HG02798 (cell line): ENCODE measurements at regions not wholly inside any gene's neighbourhood (a gene's known extent, or its start where the extent isn't known, plus 50 kb on each side); places are given as distances from the start of the nearest gene placed in this dataset.
A peak's percentile ranks its signal among the peaks of the same experiment; 100 is the strongest.

Experiments used
- ATAC-seq: cut with Tn5 transposase; IDR thresholded peaks from one replicate; pipeline ENCODE4 v1.9.1; 2021; ENCODE audit warnings: mild to moderate bottlenecking; ENCODE audit not compliant: unreplicated experiment, poor library complexity

DNA sequence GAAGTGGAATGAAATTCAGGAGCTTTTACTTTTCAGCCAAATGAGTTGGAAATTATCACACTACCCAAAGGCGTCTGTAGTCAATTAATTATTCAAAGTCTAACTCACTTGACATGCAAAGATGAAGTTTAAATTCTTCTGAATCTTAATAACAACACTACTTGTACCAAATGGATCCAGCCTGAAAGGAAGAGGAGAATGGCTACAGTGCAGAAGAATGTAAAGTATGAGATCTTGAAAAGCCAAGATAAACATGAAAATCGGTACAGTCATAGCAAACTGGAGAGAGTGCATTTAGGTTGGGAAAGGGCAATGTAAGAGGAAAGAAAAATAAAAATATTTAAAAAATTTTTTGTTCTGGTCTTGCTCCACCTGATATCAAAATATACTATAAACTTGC is 195.5 kb downstream of the SIM1 start:
- ATAC-seq, result no peak

GRCh38 chr6:100268326-100268725 is 196.4 kb downstream of the SIM1 start:
- ATAC-seq, result no peak

DNA sequence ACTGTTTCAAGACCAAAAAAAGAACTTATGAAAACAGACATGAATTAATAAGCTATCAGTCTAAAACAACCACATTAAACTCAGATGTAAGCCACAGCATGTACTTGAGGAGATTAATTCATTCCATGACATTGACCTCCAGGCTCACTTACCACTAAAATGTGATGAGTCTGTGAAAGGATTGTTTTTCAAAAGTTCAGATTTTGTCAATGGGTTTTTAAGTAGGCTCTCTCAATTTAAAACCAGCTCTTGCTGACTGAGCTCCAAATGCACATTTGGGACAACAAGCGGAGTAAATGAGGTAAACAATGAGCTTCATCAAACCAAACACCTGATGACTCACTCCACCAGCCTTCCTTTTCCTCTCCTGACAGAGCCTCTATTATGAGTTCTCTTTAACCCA is 197.0 kb downstream of the SIM1 start:
- no peak for ATAC-seq

- ATAC-seq, result no peak
These were observed 198.0 kb downstream of the SIM1 start for GRCh38 chr6:100266494-100267401.

- no peak for ATAC-seq
These were observed 202.6 kb downstream of the SIM1 start for GRCh38 chr6:100262086-100262485.

DNA sequence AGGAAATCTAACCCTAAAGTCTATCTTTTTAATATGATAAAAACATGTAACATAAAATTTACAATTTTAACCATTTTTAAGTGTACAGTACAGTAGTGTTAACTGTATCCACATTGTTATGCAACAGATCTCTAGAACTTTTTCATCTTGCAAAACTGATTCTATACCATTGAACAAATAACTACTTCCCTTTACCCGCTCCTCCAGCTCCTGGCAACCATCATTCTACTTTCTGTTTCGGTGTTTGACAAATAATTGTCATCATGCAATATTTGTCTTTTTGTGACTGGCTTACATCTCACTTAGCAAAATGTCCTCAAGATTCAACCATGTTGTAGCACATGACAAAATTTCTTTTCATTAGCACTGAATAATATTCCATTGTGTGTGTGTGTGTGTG is 203.2 kb downstream of the SIM1 start:
- no peak for ATAC-seq

GRCh38 chr6:100260584-100260983 is 204.1 kb downstream of the SIM1 start:
- ATAC-seq, result no peak

DNA sequence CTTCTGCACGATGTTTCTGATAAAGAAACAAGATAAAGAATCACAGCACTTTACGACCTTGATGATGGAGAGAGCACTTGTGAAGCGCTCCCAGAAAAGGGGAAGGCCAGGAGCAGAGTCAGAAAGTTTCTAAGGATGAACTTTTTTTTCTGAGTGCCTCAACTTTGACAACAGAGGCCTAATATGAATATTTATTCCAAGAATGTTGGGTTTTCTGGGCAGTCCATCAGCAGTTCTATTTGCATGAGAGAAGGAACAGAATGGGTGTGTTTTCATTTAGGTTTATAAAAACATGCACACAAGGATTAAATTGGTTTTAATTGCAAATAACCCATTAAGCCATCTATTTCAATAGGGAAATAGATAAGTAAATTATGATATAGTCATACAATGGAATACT is 204.9 kb downstream of the SIM1 start:
- no peak for ATAC-seq

- ATAC-seq, result no peak
These were observed 206.0 kb downstream of the SIM1 start for GRCh38 chr6:100258752-100259151.

DNA sequence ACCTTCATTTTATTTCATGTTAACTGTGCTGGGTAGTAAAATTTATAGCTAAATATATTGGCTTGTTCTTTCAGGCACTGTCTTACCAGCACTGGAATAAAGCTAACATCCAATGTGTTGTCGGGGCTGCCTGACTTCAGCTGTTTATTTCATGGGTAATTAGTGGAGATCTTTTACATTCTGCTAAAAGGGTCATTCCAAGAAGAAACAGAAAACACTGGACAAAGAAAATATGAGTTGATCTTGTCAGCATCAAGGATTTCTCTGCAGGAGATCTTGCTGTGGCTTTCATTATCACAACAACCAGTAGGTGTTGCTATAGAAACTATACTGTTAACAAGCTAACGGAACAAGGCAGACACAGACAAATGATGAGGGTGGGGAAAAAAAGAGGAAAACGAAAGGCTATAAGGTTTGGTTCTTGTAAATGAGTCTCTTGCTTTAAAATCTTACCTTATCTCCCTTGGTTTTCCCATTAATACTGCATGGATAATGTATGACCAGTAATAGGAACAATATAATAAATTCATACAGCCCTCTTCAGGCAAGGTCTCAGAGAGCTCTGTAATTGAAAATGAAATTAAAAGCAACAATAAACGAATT is 206.8 kb downstream of the SIM1 start:
- ATAC-seq, result peak; percentile 97

GRCh38 chr6:100255701-100256100 is 209.0 kb downstream of the SIM1 start:
- no peak for ATAC-seq

DNA sequence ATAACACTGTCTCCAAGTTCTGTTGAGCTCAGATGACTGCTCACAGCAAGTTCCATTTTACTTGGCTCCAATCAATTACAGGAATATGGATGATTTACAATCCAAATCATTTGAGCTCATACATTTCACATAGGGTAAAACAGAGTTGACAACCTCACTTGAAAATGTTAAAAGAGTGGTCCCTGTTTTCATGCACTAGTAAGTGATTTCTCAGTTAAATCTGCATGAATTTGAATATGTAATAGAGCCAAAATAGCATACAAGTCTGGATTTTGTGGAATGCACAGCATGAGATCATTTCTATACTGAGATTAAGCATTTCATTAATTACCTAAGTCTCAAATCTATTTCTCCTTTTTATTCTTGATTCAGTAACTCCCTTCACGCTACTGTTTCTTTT is 217.6 kb downstream of the SIM1 start:
- no peak for ATAC-seq

GRCh38 chr6:100246206-100246605 is 218.5 kb downstream of the SIM1 start:
- ATAC-seq, result no peak

- ATAC-seq, result no peak
These were observed 223.9 kb downstream of the SIM1 start for GRCh38 chr6:100240798-100241197.

DNA sequence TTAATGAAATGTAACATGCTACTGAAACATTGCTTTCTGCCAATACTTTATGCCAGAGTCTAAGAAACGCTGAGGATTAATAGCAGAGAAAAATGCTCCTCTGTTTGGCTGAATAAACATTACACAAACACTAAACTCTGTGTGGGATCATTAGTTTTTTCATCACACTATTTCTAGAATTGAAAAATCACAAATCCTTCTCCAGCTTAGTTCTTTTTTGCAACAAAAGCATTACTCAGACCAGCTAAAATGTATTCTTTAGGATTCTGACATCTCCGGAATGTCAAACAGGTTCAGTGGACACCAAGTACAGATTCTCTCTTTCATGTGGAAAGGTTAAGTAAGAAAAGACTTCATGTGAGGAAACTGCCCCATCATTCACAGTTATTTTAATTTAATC is 226.9 kb downstream of the SIM1 start:
- ATAC-seq, result no peak

- no peak for ATAC-seq
These were observed 228.3 kb downstream of the SIM1 start for GRCh38 chr6:100236389-100236788.

GRCh38 chr6:100235631-100236030 is 229.1 kb downstream of the SIM1 start:
- ATAC-seq, result no peak

DNA sequence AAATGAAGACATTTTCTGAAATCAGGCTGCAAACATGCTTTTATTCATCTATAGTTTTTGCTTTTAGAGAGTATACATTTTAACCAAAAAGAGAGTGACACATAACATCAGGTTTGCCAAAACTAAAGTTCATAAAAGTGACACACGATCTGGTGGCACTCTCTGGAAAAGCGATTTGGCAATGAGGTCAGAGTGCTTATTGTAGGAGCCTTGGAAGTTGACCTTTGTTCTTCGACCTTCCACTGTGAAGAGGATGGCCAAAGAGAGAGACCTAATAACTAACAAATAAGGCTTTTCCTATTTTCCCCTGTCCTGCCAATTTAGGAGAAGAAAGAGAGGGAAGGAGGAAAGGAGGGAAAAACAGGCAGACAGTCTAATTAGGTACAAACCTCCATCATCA is 230.1 kb downstream of the SIM1 start:
- ATAC-seq, result no peak

GRCh38 chr6:100232781-100233573 is 231.7 kb downstream of the SIM1 start:
- no peak for ATAC-seq

DNA sequence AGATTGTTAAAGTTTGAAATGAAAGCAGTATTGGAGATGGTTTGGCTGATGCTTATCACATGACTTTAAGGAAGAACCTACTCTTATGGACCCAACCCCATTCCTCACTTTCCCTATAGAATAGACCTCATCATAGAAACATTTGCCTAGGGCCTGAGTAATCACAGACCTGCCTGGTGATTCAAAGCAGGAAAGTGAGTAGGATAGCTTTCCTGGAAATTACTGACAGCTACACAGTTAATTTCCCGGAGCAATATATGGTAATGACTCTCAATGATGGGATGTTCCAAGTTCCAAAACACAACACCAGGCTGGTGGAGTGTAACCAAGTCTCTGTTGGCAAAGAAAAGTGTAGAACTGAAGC is 233.8 kb downstream of the SIM1 start:
- ATAC-seq, result no peak
